ENCODE measurements at regions not wholly inside any gene's neighbourhood (a gene's known extent, or its start where the extent isn't known, plus 50 kb on each side); places are given as distances from the start of the nearest gene placed in this dataset.

- whole genome bisulfite sequencing (ENCODE audit: extremely low coverage, insufficient coverage, low lambda C conversion rate), result no CpG with 5 or more reads among the region's 2 CpGs
- Histone ChIP-seq H2BK15ac (replicated peaks; ENCODE audit: low read depth) (no peak overlapping the region), H3K36me3 (ENCODE audit: control insufficient read depth, insufficient read depth, low read length) (no peaks in the 10 kb centered on the region), H3K18ac (ENCODE audit: low read length) (no peak overlapping the region), H4K5ac (ENCODE audit: low read length) (no peak overlapping the region), H3K27ac (ENCODE audit: low read depth, low read length) (no peak overlapping the region), H3K79me1 (ENCODE audit: low read length) (no peaks in the 10 kb centered on the region), H3K23ac (ENCODE audit: low read length) (no peak overlapping the region), H3K79me2 (ENCODE audit: control insufficient read depth, insufficient read depth, low read length) (no peaks in the 10 kb centered on the region), H3K4me3 (ENCODE audit: low read length) (no peak overlapping the region), H3K27me3 (ENCODE audit: insufficient read depth, low read length, poor library complexity) (no peaks in the 10 kb centered on the region), H3K4ac (ENCODE audit: low read depth, low read length) (no peak overlapping the region), H3K56ac (ENCODE audit: low read length) (no peak overlapping the region), H2BK5ac (ENCODE audit: low read length) (no peak overlapping the region), H2BK120ac (ENCODE audit: low read depth, low read length) (no peak overlapping the region), H2AK5ac (ENCODE audit: low read length) (no peak overlapping the region), H3K9ac (ENCODE audit: low read length) (no peak overlapping the region), H3K4me2 (ENCODE audit: low read length) (no peak overlapping the region), H3K4me1 (ENCODE audit: control insufficient read depth, low read depth, low read length) (no peaks in the 10 kb centered on the region), H4K8ac (ENCODE audit: low read depth, low read length) (no peak overlapping the region)
- no peak for DNase-seq
Observed at GRCh38 chr9:24844217-24844616, 298.5 kb upstream of the IZUMO3 start.

DNA sequence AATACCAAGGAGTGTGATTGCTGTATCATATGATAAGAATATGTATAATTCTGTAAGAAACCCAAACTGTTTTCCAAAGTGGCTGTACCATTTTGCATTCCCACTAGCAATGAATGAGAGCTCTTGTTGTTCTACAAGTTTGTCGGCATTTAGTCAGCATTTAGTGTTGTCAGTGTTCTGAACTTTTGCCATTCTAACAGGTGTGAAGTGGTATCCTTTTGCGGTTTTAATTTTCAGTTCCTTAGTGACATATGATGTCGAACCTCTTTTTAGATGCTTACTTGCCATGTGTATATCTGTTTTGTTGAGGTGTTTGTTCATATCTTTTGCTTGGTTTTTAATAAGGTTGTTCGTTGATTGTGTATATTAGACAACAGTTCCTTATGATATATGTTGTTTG, 296.3 kb upstream of the IZUMO3 start:
- no peaks in the 10 kb centered on the region for H3K36me3 ChIP-seq (ENCODE audit: control insufficient read depth, insufficient read depth, low read length)
- no peak overlapping the region for H3K9ac ChIP-seq (ENCODE audit: low read length)
- DNase-seq, result no peak
- H3K4me1 ChIP-seq (ENCODE audit: control insufficient read depth, low read depth, low read length), result no peaks in the 10 kb centered on the region
- no peak overlapping the region for H3K27ac ChIP-seq (ENCODE audit: low read depth, low read length)
- no peaks in the 10 kb centered on the region for H3K27me3 ChIP-seq (ENCODE audit: insufficient read depth, low read length, poor library complexity)
- H4K5ac ChIP-seq (ENCODE audit: low read length), result no peak overlapping the region
- no peaks in the 10 kb centered on the region for H3K79me2 ChIP-seq (ENCODE audit: control insufficient read depth, insufficient read depth, low read length)
- no peak overlapping the region for H2AK5ac ChIP-seq (ENCODE audit: low read length)
- no peak overlapping the region for H2BK5ac ChIP-seq (ENCODE audit: low read length)
- WGBS (ENCODE audit: extremely low coverage, insufficient coverage, low lambda C conversion rate), result no CpG with 5 or more reads among the region's 4 CpGs
- H3K56ac ChIP-seq (ENCODE audit: low read length), result no peak overlapping the region
- no peak overlapping the region for H3K4me2 ChIP-seq (ENCODE audit: low read length)
- H3K4ac ChIP-seq (ENCODE audit: low read depth, low read length), result no peak overlapping the region
- H4K8ac ChIP-seq (ENCODE audit: low read depth, low read length), result no peak overlapping the region
- H2BK120ac ChIP-seq (ENCODE audit: low read depth, low read length), result no peak overlapping the region
- H2BK15ac ChIP-seq (replicated peaks; ENCODE audit: low read depth), result no peak overlapping the region
- H3K23ac ChIP-seq (ENCODE audit: low read length), result no peak overlapping the region
- H3K79me1 ChIP-seq (ENCODE audit: low read length), result no peaks in the 10 kb centered on the region
- no peak overlapping the region for H3K18ac ChIP-seq (ENCODE audit: low read length)
- H3K4me3 ChIP-seq (ENCODE audit: low read length), result no peak overlapping the region

- no peak overlapping the region for H2AK5ac ChIP-seq (ENCODE audit: low read length)
- H3K4me2 ChIP-seq (ENCODE audit: low read length), result no peak overlapping the region
- no peak overlapping the region for H3K18ac ChIP-seq (ENCODE audit: low read length)
- H3K56ac ChIP-seq (ENCODE audit: low read length), result no peak overlapping the region
- no peak overlapping the region for H3K23ac ChIP-seq (ENCODE audit: low read length)
- H3K4ac ChIP-seq (ENCODE audit: low read depth, low read length), result no peak overlapping the region
- H4K5ac ChIP-seq (ENCODE audit: low read length), result no peak overlapping the region
- no peaks in the 10 kb centered on the region for H3K4me1 ChIP-seq (ENCODE audit: control insufficient read depth, low read depth, low read length)
- H3K79me1 ChIP-seq (ENCODE audit: low read length), result no peaks in the 10 kb centered on the region
- no peak overlapping the region for H3K27ac ChIP-seq (ENCODE audit: low read depth, low read length)
- H3K79me2 ChIP-seq (ENCODE audit: control insufficient read depth, insufficient read depth, low read length), result no peaks in the 10 kb centered on the region
- no CpG with 5 or more reads among the region's 2 CpGs for WGBS (ENCODE audit: extremely low coverage, insufficient coverage, low lambda C conversion rate)
- H3K27me3 ChIP-seq (ENCODE audit: insufficient read depth, low read length, poor library complexity), result no peaks in the 10 kb centered on the region
- no peak overlapping the region for H2BK15ac ChIP-seq (replicated peaks; ENCODE audit: low read depth)
- H3K4me3 ChIP-seq (ENCODE audit: low read length), result no peak overlapping the region
- H3K9ac ChIP-seq (ENCODE audit: low read length), result no peak overlapping the region
- H3K36me3 ChIP-seq (ENCODE audit: control insufficient read depth, insufficient read depth, low read length), result no peaks in the 10 kb centered on the region
- H2BK120ac ChIP-seq (ENCODE audit: low read depth, low read length), result no peak overlapping the region
- no peak overlapping the region for H4K8ac ChIP-seq (ENCODE audit: low read depth, low read length)
- peak; percentile 33 for DNase-seq
- no peak overlapping the region for H2BK5ac ChIP-seq (ENCODE audit: low read length)
Observed at GRCh38 chr9:24832307-24832706, 286.6 kb upstream of the IZUMO3 start.

GRCh38 chr9:24828687-24829086, 283.0 kb upstream of the IZUMO3 start:
- Histone ChIP-seq H3K4ac (ENCODE audit: low read depth, low read length) (no peak overlapping the region), H2AK5ac (ENCODE audit: low read length) (no peak overlapping the region), H3K79me2 (ENCODE audit: control insufficient read depth, insufficient read depth, low read length) (no peaks in the 10 kb centered on the region), H4K8ac (ENCODE audit: low read depth, low read length) (no peak overlapping the region), H2BK15ac (replicated peaks; ENCODE audit: low read depth) (no peak overlapping the region), H3K27me3 (ENCODE audit: insufficient read depth, low read length, poor library complexity) (no peaks in the 10 kb centered on the region), H3K18ac (ENCODE audit: low read length) (no peak overlapping the region), H4K5ac (ENCODE audit: low read length) (no peak overlapping the region), H3K4me3 (ENCODE audit: low read length) (no peak overlapping the region), H3K36me3 (ENCODE audit: control insufficient read depth, insufficient read depth, low read length) (no peaks in the 10 kb centered on the region), H3K9ac (ENCODE audit: low read length) (no peak overlapping the region), H3K56ac (ENCODE audit: low read length) (no peak overlapping the region), H3K79me1 (ENCODE audit: low read length) (no peaks in the 10 kb centered on the region), H3K23ac (ENCODE audit: low read length) (no peak overlapping the region), H2BK5ac (ENCODE audit: low read length) (no peak overlapping the region), H3K27ac (ENCODE audit: low read depth, low read length) (no peak overlapping the region), H3K4me1 (ENCODE audit: control insufficient read depth, low read depth, low read length) (no peaks in the 10 kb centered on the region), H3K4me2 (ENCODE audit: low read length) (no peak overlapping the region), H2BK120ac (ENCODE audit: low read depth, low read length) (no peak overlapping the region)
- DNase-seq, result no peak
- WGBS (ENCODE audit: extremely low coverage, insufficient coverage, low lambda C conversion rate), result no CpG with 5 or more reads among the region's 2 CpGs

- DNase-seq, result peak; percentile 43
- no peaks in the 10 kb centered on the region for H3K36me3 ChIP-seq (ENCODE audit: control insufficient read depth, insufficient read depth, low read length)
- H3K4me1 ChIP-seq (ENCODE audit: control insufficient read depth, low read depth, low read length), result no peaks in the 10 kb centered on the region
- H3K27ac ChIP-seq (ENCODE audit: low read depth, low read length), result no peak overlapping the region
- H3K4ac ChIP-seq (ENCODE audit: low read depth, low read length), result no peak overlapping the region
- no peak overlapping the region for H3K4me2 ChIP-seq (ENCODE audit: low read length)
- no peaks in the 10 kb centered on the region for H3K79me2 ChIP-seq (ENCODE audit: control insufficient read depth, insufficient read depth, low read length)
- H4K5ac ChIP-seq (ENCODE audit: low read length), result no peak overlapping the region
- no peak overlapping the region for H2BK5ac ChIP-seq (ENCODE audit: low read length)
- H2AK5ac ChIP-seq (ENCODE audit: low read length), result no peak overlapping the region
- H3K56ac ChIP-seq (ENCODE audit: low read length), result no peak overlapping the region
- H3K23ac ChIP-seq (ENCODE audit: low read length), result no peak overlapping the region
- no peak overlapping the region for H2BK15ac ChIP-seq (replicated peaks; ENCODE audit: low read depth)
- no peak overlapping the region for H3K9ac ChIP-seq (ENCODE audit: low read length)
- H4K8ac ChIP-seq (ENCODE audit: low read depth, low read length), result no peak overlapping the region
- H3K4me3 ChIP-seq (ENCODE audit: low read length), result no peak overlapping the region
- no peak overlapping the region for H3K18ac ChIP-seq (ENCODE audit: low read length)
- no peak overlapping the region for H2BK120ac ChIP-seq (ENCODE audit: low read depth, low read length)
- no peaks in the 10 kb centered on the region for H3K27me3 ChIP-seq (ENCODE audit: insufficient read depth, low read length, poor library complexity)
- no peaks in the 10 kb centered on the region for H3K79me1 ChIP-seq (ENCODE audit: low read length)
Observed at GRCh38 chr9:24824607-24825006, 278.9 kb upstream of the IZUMO3 start.

DNA sequence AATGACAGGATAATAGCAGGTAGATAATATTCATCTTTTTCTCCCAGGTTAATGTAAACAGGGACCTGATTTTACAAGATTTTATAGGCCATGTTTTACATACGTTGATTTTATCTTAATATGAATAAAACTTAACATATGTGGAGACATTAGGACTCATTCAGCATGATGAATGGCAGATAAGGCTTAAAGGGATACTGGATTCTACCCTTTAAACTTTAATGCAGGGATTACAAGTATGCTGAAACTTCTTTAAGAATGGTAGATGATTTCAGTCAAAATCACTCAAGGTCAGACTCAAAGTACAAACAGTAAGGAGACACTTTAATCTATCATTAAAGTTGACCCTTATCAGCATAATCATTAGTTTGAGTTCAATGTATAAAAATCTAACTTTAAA, 274.5 kb upstream of the IZUMO3 start:
- H4K8ac ChIP-seq (ENCODE audit: low read depth, low read length), result no peak overlapping the region
- no peak overlapping the region for H2BK5ac ChIP-seq (ENCODE audit: low read length)
- no CpG with 5 or more reads among the region's 1 CpG for WGBS (ENCODE audit: extremely low coverage, insufficient coverage, low lambda C conversion rate)
- H3K4me1 ChIP-seq (ENCODE audit: control insufficient read depth, low read depth, low read length), result no peaks in the 10 kb centered on the region
- DNase-seq, result no peak
- no peaks in the 10 kb centered on the region for H3K36me3 ChIP-seq (ENCODE audit: control insufficient read depth, insufficient read depth, low read length)
- H3K27me3 ChIP-seq (ENCODE audit: insufficient read depth, low read length, poor library complexity), result no peaks in the 10 kb centered on the region
- no peak overlapping the region for H3K18ac ChIP-seq (ENCODE audit: low read length)
- no peak overlapping the region for H3K56ac ChIP-seq (ENCODE audit: low read length)
- H3K9ac ChIP-seq (ENCODE audit: low read length), result no peak overlapping the region
- no peak overlapping the region for H3K27ac ChIP-seq (ENCODE audit: low read depth, low read length)
- H3K23ac ChIP-seq (ENCODE audit: low read length), result no peak overlapping the region
- no peak overlapping the region for H2AK5ac ChIP-seq (ENCODE audit: low read length)
- H3K4me2 ChIP-seq (ENCODE audit: low read length), result no peak overlapping the region
- H3K79me2 ChIP-seq (ENCODE audit: control insufficient read depth, insufficient read depth, low read length), result no peaks in the 10 kb centered on the region
- no peaks in the 10 kb centered on the region for H3K79me1 ChIP-seq (ENCODE audit: low read length)
- no peak overlapping the region for H2BK120ac ChIP-seq (ENCODE audit: low read depth, low read length)
- no peak overlapping the region for H3K4ac ChIP-seq (ENCODE audit: low read depth, low read length)
- H2BK15ac ChIP-seq (replicated peaks; ENCODE audit: low read depth), result no peak overlapping the region
- no peak overlapping the region for H4K5ac ChIP-seq (ENCODE audit: low read length)
- H3K4me3 ChIP-seq (ENCODE audit: low read length), result no peak overlapping the region

Data from mesendoderm (in vitro differentiated cells).